ENCODE measurements at regions not wholly inside any gene's neighbourhood (a gene's known extent, or its start where the extent isn't known, plus 50 kb on each side); places are given as distances from the start of the nearest gene placed in this dataset.

- Histone ChIP-seq H3K36me3 (ENCODE audit: low read depth, low read length) (no peaks in the 10 kb centered on the region), H3K9ac (ENCODE audit: low read length) (no peak overlapping the region), H4K20me1 (ENCODE audit: low read length) (no peaks in the 10 kb centered on the region), H3K9me2 (replicated peaks; ENCODE audit: low read length) (no peaks in the 10 kb centered on the region), H3K9me3 (ENCODE audit: low read length) (no peaks in the 10 kb centered on the region), H3F3A (ENCODE audit: low read length, unreplicated experiment) (no peaks in the 10 kb centered on the region), H3K79me2 (ENCODE audit: low read length) (no peaks in the 10 kb centered on the region), H3K27me3 (ENCODE audit: low read length) (no peaks in the 10 kb centered on the region), H3K4me2 (ENCODE audit: low read length) (no peak overlapping the region), H3K4me1 (ENCODE audit: insufficient read depth, low read length) (no peaks in the 10 kb centered on the region), H3K27ac (ENCODE audit: low read length) (no peak overlapping the region), H2AFZ (ENCODE audit: low read length) (no peak overlapping the region), H3K4me3 (ENCODE audit: low read length) (no peak overlapping the region)
- DNase-seq (no peak), ATAC-seq (no peak)
- intact Hi-C loops (cut with micrococcal nuclease): no loop called here
- TF ChIP-seq EZH2 (IDR thresholded peaks at IDR 0.05; ENCODE audit: low read length, unreplicated experiment) (no peak), EZH2phosphoT487 (IDR thresholded peaks at IDR 0.05; ENCODE audit: borderline replicate concordance, low read length) (no peak), CTCF (conservative IDR thresholded peaks at IDR 0.05; ENCODE audit: low read depth, low read length) (no peak)
- CTCF ChIA-PET: no interaction called here
- POLR2A ChIA-PET (ENCODE audit: unreplicated experiment): no interaction called here
- BruUV-seq (replicated peaks): no TSS peak
Measured at GRCh38 chrX:95291561-95291960, 1393.1 kb upstream of the DIAPH2 start.

GRCh38 chrX:95318882-95319281, 1365.8 kb upstream of the DIAPH2 start:
- no peak overlapping the region for H3K9ac ChIP-seq (ENCODE audit: low read length)
- no peaks in the 10 kb centered on the region for H3K36me3 ChIP-seq (ENCODE audit: low read depth, low read length)
- ChIA-PET CTCF (no interaction called here), POLR2A (ENCODE audit: unreplicated experiment) (no interaction called here)
- H3F3A ChIP-seq (ENCODE audit: low read length, unreplicated experiment): no peaks in the 10 kb centered on the region
- no peak for TF ChIP-seq EZH2phosphoT487 (IDR thresholded peaks at IDR 0.05; ENCODE audit: borderline replicate concordance, low read length)
- peak; percentile 39 for TF ChIP-seq CTCF (conservative IDR thresholded peaks at IDR 0.05; ENCODE audit: low read depth, low read length)
- ATAC-seq: no peak
- no peaks in the 10 kb centered on the region for H3K4me1 ChIP-seq (ENCODE audit: insufficient read depth, low read length)
- no peaks in the 10 kb centered on the region for H3K79me2 ChIP-seq (ENCODE audit: low read length)
- H3K27me3 ChIP-seq (ENCODE audit: low read length): no peaks in the 10 kb centered on the region
- H3K9me2 ChIP-seq (replicated peaks; ENCODE audit: low read length): no peaks in the 10 kb centered on the region
- BruUV-seq (replicated peaks): no TSS peak
- intact Hi-C loops (cut with micrococcal nuclease): no loop called here
- H3K4me2 ChIP-seq (ENCODE audit: low read length): no peak overlapping the region
- no peak overlapping the region for H3K27ac ChIP-seq (ENCODE audit: low read length)
- H3K4me3 ChIP-seq (ENCODE audit: low read length): no peak overlapping the region
- H4K20me1 ChIP-seq (ENCODE audit: low read length): no peaks in the 10 kb centered on the region
- no peak overlapping the region for H2AFZ ChIP-seq (ENCODE audit: low read length)
- DNase-seq: peak; percentile 14
- H3K9me3 ChIP-seq (ENCODE audit: low read length): no peaks in the 10 kb centered on the region

- no peaks in the 10 kb centered on the region for H3K79me2 ChIP-seq (ENCODE audit: low read length)
- no peak overlapping the region for H3K27ac ChIP-seq (ENCODE audit: low read length)
- H3K9me3 ChIP-seq (ENCODE audit: low read length): no peaks in the 10 kb centered on the region
- H4K20me1 ChIP-seq (ENCODE audit: low read length): no peaks in the 10 kb centered on the region
- ChIA-PET POLR2A (ENCODE audit: unreplicated experiment) (no interaction called here), CTCF (no interaction called here)
- no peaks in the 10 kb centered on the region for H3K9me2 ChIP-seq (replicated peaks; ENCODE audit: low read length)
- H3K36me3 ChIP-seq (ENCODE audit: low read depth, low read length): no peaks in the 10 kb centered on the region
- no peak for DNase-seq
- H3K27me3 ChIP-seq (ENCODE audit: low read length): no peaks in the 10 kb centered on the region
- H3F3A ChIP-seq (ENCODE audit: low read length, unreplicated experiment): no peaks in the 10 kb centered on the region
- intact Hi-C loops (cut with micrococcal nuclease): no loop called here
- H3K4me2 ChIP-seq (ENCODE audit: low read length): no peak overlapping the region
- H3K4me1 ChIP-seq (ENCODE audit: insufficient read depth, low read length): no peaks in the 10 kb centered on the region
- ATAC-seq: no peak
- TF ChIP-seq EZH2phosphoT487 (IDR thresholded peaks at IDR 0.05; ENCODE audit: borderline replicate concordance, low read length) (no peak), EZH2 (IDR thresholded peaks at IDR 0.05; ENCODE audit: low read length, unreplicated experiment) (no peak), CTCF (conservative IDR thresholded peaks at IDR 0.05; ENCODE audit: low read depth, low read length) (no peak)
- no TSS peak for BruUV-seq (replicated peaks)
- H3K4me3 ChIP-seq (ENCODE audit: low read length): no peak overlapping the region
- no peak overlapping the region for H2AFZ ChIP-seq (ENCODE audit: low read length)
- H3K9ac ChIP-seq (ENCODE audit: low read length): no peak overlapping the region
Measured at GRCh38 chrX:95325185-95325584, 1359.5 kb upstream of the DIAPH2 start.
